Calu3 (cell line): ENCODE measurements at regions not wholly inside any gene's neighbourhood (a gene's known extent, or its start where the extent isn't known, plus 50 kb on each side); places are given as distances from the start of the nearest gene placed in this dataset.

ENCODE experiments used
- BruUV-seq: library from RNA; stranded (reverse); fragments of 400-500 nt; replicated peaks from 2 replicates; lab custom pipeline; 2021; lab: Mats Ljungman, UMichigan
- CTCF ChIA-PET: fragments of 300-600 bp; sonication (Branson Sonifier 250); formaldehyde crosslinking; loops from one replicate; lab custom pipeline; 2022; ENCODE audit warnings: antibody characterized with exemption; lab: Charles Lee
- DNase-seq: peaks from one replicate; pipeline ENCODE4 v3.0.0; 2022
- H3K27ac Mint-ChIP-seq: one replicate; pipeline ENCODE4 v1.8.0; 2022; ENCODE audit warnings: mixed read lengths; ENCODE audit not compliant: unreplicated experiment
- H3K27me3 Mint-ChIP-seq: one replicate; pipeline ENCODE4 v1.8.0; 2022; ENCODE audit warnings: mixed read lengths; ENCODE audit not compliant: unreplicated experiment
- H3K36me3 Mint-ChIP-seq: one replicate; pipeline ENCODE4 v1.8.0; 2022; ENCODE audit warnings: mild to moderate bottlenecking, moderate library complexity, mixed read lengths; ENCODE audit not compliant: insufficient read depth, unreplicated experiment
- H3K4me1 Mint-ChIP-seq: one replicate; pipeline ENCODE4 v1.8.0; 2022; ENCODE audit warnings: mild to moderate bottlenecking, low read depth, mixed read lengths; ENCODE audit not compliant: unreplicated experiment
- H3K4me3 Mint-ChIP-seq: one replicate; pipeline ENCODE4 v1.8.0; 2022; ENCODE audit warnings: mild to moderate bottlenecking, low read depth, moderate library complexity, mixed read lengths; ENCODE audit not compliant: unreplicated experiment
- H3K9me3 Mint-ChIP-seq: one replicate; pipeline ENCODE4 v1.8.0; 2022; ENCODE audit warnings: low read depth, mixed read lengths; ENCODE audit not compliant: unreplicated experiment
- CTCF ChIP-seq: fragments of 200-600 bp; IDR thresholded peaks from one replicate; pipeline ENCODE4 v1.8.0; 2022; ENCODE audit warnings: antibody characterized with exemption; ENCODE audit not compliant: unreplicated experiment
- intact Hi-C: fragments of 100-400 bp; cut with micrococcal nuclease; formaldehyde crosslinking; loops from one replicate; pipeline ENCODE4 v1.10.0; 2022; ENCODE audit not compliant: unreplicated experiment

DNA sequence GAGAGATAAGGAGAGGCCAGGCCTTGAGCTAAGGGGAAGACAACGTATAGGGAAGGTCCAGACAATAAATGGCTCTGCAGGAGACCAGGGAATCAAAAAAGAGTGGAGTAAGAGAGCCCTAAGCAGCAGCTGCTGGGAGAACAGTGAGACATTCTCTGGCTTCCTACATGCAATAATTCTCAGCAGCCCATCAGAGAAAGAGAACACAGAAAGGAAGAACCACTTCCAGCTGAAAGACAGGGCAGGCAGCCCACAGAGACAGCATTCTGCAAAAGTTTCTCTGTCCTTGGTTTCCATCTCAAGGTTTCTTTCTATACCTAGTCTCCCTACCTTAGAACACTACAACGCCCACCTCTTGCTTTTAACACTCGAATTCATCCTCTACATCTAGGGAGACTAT, 189.9 kb downstream of the DEPDC1B start:
- no peak for TF ChIP-seq CTCF
- H3K9me3 Mint-ChIP-seq = no peaks in the 10 kb centered on the region
- H3K27me3 Mint-ChIP-seq = peaks cover 7% of the 10 kb centered on the region
- CTCF ChIA-PET = no interaction called here
- BruUV-seq = no TSS peak
- H3K27ac Mint-ChIP-seq = no peak overlapping the region
- intact Hi-C loops = no loop called here
- H3K4me3 Mint-ChIP-seq = no peak overlapping the region
- H3K4me1 Mint-ChIP-seq = no peaks in the 10 kb centered on the region
- no peaks in the 10 kb centered on the region for H3K36me3 Mint-ChIP-seq
- no peak for DNase-seq

DNA sequence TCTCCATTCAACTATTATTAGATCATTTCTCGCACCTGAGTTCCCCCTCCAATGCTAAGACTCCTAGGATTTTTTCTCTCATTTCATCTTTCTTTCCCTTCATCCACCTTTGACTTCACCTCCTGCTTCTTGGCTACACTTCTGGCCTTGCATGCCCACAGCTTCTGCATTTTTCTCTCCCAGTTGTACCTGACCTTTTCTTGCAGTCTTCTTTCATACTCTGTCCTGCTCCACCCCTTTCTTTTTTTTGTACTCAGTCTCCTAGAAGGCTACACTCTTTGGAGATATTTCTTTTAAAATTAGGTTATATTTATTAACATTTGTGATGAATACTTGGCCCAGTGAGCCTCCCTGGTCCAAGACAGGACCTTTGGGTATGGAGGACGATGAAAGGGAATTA, 190.4 kb downstream of the DEPDC1B start:
- H3K36me3 Mint-ChIP-seq = no peaks in the 10 kb centered on the region
- peaks cover 7% of the 10 kb centered on the region for H3K27me3 Mint-ChIP-seq
- no peak overlapping the region for H3K4me3 Mint-ChIP-seq
- H3K27ac Mint-ChIP-seq = no peak overlapping the region
- H3K4me1 Mint-ChIP-seq = no peaks in the 10 kb centered on the region
- intact Hi-C loops = no loop called here
- no peak for TF ChIP-seq CTCF
- H3K9me3 Mint-ChIP-seq = no peaks in the 10 kb centered on the region
- no peak for DNase-seq
- CTCF ChIA-PET = no interaction called here
- no TSS peak for BruUV-seq

DNA sequence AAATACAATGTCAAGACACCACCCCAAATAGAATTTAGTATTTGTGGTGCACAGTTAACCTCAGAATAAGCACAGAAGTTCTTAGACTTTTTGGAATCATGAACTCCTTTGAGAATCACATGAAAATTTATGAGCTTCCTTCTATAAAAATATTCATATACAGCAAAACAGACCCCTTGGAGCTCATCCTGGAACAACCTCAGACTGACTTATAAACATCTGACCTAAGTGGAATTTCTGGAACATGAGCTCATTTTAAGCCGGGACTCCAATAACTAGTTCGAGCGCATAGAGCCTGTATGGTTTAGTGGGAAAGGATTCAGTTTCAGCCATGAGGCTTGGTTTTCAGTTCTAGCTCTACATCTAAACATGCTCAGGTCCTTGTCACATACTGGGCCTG, 192.3 kb downstream of the DEPDC1B start:
- H3K4me1 Mint-ChIP-seq = no peaks in the 10 kb centered on the region
- H3K9me3 Mint-ChIP-seq = no peaks in the 10 kb centered on the region
- intact Hi-C loops = no loop called here
- CTCF ChIA-PET = no interaction called here
- BruUV-seq = no TSS peak
- TF ChIP-seq CTCF = no peak
- no peak overlapping the region for H3K27ac Mint-ChIP-seq
- peaks cover 7% of the 10 kb centered on the region for H3K27me3 Mint-ChIP-seq
- no peaks in the 10 kb centered on the region for H3K36me3 Mint-ChIP-seq
- no peak overlapping the region for H3K4me3 Mint-ChIP-seq
- no peak for DNase-seq

DNA sequence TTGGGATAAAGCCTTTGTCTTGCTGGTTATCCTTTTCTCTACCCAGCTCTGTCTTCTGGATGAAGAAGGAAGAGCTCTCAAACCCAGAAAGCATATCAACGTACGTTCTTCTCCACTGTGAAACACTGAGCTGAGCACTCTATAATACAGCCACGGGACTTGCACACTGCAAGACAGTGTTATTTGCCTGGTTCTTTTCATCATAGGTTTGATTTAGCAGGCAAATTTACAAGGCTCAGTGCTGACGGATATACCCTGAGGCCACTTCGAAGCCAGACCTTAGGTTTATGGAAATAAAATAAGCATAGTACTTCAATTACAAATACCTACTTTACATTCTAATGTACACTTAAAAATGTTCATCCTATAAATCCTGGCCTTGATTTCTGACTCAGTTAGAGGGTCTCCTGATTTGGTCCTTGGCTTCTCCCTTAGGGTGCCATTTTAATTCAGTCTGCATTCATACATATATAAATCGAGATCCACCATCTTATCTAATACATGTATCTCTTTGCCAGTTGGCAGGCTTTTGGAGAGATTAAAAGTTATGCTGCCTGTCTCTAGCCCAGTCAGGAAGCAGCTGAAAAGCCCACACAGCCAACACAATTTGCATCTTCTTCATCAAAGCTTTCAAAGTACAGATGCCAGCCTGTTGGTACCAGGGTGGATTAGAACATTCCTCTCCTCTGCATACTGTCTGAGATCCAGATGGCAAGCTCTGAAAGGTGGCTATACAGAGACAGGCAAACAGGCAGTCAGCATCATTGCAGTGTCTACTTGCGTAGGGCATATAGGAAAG, 194.4 kb downstream of the DEPDC1B start:
- Mint-ChIP-seq H3K27me3 (peaks cover 7% of the 10 kb centered on the region), H3K27ac (no peak overlapping the region), H3K4me3 (no peak overlapping the region), H3K9me3 (no peaks in the 10 kb centered on the region), H3K4me1 (no peaks in the 10 kb centered on the region), H3K36me3 (no peaks in the 10 kb centered on the region)
- CTCF ChIA-PET = interaction anchor here (0.6 kb wide), 1 partner anchor 10 kb away, joined by 4 read pairs; no protein-coding TSS in a partner anchor
- intact Hi-C loops = no loop called here
- no peak for DNase-seq
- no TSS peak for BruUV-seq
- TF ChIP-seq CTCF = no peak
